Erythroblast (primary cell): ENCODE measurements at regions not wholly inside any gene's neighbourhood (a gene's known extent, or its start where the extent isn't known, plus 50 kb on each side); places are given as distances from the start of the nearest gene placed in this dataset.

Experiments used
- GATA1 ChIP-seq: IDR thresholded peaks from 2 replicates; pipeline ENCODE4 v1.6.1; 2011; ENCODE audit warnings: low read depth, mild to moderate bottlenecking, control low read depth, low read length, moderate library complexity
- POLR2A ChIP-seq: IDR thresholded peaks from 2 replicates; pipeline ENCODE4 v1.6.1; 2011; ENCODE audit warnings: mild to moderate bottlenecking, low read length

DNA sequence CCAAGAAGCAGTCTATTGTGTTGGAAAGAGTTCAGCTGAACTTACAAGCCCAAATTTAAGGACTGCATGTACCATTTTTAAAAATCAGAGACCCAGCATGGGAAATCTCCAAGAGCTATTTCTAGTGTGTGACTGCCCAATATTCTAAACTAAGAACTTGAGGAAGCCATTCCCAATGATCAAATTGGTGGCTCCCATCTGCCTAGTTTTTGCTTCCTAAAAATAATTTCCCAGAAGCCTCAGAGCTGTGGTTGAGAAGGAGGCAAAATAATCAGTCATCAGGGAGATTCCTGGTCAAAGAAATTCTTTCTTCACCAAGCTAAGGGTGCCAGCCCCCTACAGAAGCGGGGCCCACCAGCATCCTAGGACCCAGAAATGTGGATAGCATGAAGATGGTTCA is 176.1 kb upstream of the CDH5 start:
- TF ChIP-seq POLR2A (no peak), GATA1 (no peak)
